HG02970 (cell line): ENCODE measurements at regions not wholly inside any gene's neighbourhood (a gene's known extent, or its start where the extent isn't known, plus 50 kb on each side); places are given as distances from the start of the nearest gene placed in this dataset.

ENCODE experiments used
- ATAC-seq: cut with Tn5 transposase; IDR thresholded peaks from one replicate; pipeline ENCODE4 v1.9.1; 2021; ENCODE audit warnings: mild to moderate bottlenecking, moderate library complexity, moderate number of reproducible peaks; ENCODE audit not compliant: unreplicated experiment, low FRiP score

DNA sequence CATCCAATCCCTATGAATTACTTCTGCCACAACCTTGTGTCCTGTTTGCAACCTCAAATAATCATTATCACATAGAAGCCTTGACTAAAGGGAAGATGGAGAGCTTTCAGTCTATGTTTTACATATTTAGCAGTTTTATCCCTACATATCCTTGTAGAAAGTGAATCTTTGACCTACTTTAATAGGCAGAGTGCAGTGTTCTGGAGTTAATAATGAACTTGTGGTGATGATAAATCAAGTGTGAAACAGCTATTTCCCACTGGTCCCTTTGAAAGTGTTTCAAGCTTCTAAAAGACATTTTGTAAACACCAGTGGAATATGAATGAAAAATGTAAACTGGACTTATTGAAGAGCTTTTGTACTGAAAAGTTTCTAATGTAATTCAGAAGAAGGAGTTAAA lies 406.7 kb downstream of the GABRG2 start:
- no peak for ATAC-seq

DNA sequence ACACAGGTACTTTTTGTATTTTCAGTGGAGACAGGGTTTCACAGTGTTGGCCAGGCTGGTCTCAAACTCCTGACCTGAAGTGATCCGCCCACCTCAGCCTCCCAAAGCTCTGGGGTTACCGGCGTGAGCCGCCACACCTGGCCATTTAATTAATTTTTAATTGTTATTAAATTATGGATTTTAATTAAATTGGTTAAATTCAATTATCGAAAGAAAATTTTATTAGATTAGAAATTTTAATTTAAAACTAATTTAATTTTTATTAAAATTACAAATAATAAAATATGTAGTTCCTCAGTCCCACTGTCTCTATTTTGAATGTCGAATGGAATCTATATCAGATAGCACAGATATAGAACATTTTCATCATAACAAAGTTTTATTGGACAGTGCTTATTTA lies 416.5 kb downstream of the GABRG2 start:
- ATAC-seq: no peak

DNA sequence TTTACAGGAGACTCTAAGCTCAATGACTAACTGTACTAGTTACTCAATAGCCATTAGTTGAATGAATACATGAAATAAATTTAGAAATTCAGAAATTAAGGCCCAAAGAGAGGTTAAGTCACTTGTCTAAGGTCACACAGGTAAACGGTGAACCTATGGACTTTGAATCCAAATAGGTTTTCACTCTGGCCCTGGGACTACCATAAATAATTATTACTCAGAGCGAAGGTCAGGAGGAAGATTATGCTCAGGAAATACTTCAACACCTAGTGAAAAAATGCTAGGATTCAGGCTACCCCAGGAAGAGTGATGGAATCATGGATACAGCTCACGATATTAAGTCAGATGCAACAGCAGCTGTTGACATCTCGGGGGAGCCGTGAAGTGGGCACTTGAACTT lies 417.4 kb downstream of the GABRG2 start:
- ATAC-seq: no peak

DNA sequence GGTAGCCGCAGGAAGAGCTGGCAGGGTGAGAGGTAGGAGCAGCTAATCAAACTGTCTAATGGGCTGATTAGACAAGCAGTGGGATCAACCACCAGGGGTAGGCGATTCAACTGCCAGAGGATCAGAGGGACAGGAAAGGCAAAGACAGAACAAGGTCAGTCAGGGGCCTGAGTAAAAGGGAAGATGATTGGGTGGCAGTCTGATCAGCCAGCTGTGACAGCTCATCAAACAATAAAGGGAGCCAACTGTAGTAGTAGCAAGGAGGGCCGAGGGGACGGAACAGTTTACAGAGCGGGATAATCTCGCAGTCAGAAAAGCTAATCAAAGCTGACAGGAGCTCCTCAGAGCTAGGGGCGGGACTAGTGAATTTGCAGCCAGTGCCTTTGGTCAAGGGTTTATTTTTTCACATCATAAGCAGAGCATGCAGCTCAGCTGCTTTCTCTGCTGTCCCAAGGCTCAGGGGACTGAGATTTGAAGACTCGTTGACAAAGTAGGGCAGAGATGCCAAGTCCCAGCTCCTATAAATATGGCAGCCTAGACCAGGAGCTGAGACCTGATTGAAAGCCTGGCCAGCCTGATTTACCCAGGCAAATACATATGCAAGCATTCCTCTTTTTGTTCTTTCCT lies 418.2 kb downstream of the GABRG2 start:
- no peak for ATAC-seq

DNA sequence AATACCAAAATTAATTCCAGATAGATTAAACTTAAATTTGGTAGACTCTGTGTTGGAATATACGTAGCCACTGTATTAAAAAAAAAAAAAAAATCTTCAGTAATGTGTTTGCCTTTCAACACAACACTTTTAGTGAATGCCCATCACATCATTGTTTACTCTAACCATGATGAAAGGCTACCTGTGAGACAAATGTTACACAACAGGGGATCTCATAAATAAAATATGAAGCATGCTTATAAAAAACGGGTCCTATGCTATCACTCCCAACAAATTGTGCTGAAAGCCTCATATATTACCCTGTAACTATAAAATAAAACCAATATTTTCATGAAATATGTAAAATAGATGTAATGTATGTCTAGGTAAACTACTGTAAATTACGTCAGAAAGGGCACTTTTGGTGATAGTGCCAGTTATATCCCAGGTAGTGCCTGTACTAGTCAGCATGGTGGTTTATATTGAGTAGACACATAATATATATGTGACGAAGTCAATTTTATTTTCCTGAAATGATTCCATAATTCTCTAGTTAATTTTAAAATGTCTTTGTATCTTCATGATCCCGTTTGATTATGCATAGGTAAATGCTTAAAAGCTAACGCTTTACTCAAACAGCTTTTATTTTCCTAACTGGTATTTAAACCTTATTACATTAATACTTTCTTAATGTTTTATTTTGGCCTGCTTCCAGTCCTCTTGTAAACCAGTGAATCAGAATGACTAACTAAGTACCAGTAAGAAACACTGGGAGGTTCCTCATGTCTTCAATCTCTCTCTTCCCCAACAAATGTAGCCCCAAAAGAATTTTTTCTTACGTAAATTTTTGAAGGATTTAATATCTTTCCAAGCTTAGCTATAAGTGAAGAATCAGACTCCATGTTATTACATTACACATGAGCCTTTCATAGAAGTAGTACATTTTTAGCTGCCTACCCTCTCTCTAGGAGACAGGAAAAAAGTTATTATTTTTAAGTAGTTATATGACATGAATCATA lies 420.3 kb downstream of the GABRG2 start:
- ATAC-seq: no peak

DNA sequence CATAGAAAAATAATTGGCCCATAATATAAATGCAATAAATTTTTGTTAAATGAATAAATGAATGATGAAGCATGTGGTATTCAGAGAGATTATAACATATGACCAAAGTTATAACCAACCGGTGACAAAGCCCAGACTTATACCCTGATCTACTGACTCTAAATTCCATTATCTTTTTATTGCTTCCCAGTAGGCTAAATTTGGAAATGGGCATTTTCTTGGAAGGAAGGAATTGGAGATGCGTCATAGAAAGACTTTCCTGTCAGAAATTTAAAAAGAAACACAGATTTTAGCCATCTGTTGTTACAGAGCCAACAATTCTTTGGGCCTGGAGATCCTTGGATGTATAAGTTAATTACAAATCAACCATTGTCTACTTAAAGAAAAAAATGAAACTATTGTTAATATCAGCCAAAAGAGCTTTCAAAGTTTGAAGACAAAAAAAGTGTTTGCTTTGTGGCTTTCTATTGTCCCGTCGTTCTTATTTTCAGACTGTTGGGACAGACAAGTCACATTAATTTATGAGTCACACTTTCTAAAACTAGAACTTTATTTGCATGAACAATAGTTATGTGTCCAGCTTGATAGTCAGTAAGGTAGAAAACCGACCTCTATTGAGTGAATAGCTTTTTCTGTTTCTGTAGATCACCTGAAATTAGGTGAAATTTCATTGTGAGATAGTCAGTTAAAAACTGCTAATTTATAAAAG lies 428.7 kb downstream of the GABRG2 start:
- ATAC-seq: no peak

DNA sequence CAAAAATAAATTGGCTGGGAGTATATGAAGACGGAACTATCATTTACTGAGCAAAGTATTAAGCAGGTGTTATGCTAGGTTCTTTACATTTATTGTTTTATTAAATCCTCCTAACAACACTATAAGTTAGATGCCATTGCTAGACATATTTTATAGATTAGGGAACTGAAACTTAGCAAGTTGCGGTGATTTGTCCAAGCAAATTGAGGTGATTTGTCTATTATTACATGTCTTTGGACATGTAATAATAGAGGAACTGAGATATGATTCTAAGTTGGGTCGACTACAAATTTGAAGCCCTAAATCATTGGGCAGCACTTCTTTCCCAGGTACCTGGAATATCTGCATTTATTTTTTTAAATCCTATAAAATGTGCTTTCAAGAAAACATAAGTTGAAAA lies 429.9 kb downstream of the GABRG2 start:
- ATAC-seq: no peak

DNA sequence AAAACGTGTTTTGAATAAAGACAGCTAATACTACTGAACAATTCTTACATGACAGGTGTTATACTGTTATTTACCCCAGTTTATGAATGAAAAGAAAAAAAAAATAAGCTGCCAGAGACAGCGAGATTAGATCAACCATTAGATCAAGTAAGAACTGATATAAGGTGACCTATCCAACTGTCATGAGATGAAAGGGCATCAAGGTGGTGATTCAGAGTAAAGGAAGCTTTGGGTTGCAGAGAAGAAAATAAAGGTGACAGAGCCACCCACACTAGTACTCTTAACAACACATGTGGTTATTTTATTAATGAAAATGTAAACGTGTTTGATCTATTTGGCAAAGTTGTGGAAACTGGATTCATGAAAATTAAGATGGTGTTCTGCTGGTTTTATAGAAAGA lies 435.2 kb downstream of the GABRG2 start:
- no peak for ATAC-seq

DNA sequence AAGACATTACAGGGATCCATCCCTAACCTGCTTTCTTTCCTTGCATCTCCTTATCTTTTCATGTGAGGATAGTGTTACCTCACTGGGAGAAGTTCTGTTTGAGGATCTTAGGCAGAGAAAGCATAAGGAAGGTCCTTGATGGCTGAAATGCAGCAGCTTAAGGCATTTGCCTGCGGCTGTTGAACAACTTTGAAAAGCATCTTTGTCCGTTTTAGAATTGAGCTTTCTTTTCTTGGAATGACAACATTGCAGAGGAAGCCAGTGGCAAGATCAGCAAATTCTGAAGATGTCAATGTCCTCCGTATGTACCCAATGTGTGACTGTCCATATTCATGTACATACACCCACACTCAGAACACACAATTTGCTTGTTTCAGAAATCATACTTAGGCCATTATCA lies 436.2 kb downstream of the GABRG2 start:
- ATAC-seq: no peak

DNA sequence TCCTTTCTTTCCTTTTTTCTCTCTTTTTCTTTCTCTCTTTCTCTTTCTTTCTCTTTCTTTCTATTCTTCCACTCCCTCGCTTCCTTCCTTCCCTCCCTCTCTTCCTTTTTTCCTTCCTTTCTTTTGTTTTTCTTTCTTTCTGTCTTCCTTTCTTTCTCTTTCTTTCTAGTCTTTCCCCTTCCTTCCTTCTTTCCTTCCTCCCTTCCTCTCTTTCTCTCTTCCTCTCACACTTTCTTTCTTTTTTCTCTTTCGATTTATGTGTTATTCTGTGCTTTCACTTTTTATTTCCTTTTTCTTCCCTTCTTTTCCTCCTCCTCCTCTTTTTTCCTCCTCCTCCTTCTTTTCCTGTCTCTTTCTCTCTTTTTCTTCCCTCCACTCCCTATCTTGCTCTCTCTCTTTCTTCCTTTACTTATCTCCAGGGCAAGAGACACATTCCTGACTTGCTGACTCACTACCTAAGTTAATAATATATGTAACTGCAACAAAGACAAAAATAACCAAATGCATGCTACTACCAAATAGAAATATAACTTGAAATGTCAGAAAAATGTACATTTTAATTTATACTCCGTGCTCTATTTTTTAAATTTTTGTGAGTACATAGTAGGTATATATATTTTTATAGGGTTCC lies 445.5 kb downstream of the GABRG2 start:
- ATAC-seq: no peak

DNA sequence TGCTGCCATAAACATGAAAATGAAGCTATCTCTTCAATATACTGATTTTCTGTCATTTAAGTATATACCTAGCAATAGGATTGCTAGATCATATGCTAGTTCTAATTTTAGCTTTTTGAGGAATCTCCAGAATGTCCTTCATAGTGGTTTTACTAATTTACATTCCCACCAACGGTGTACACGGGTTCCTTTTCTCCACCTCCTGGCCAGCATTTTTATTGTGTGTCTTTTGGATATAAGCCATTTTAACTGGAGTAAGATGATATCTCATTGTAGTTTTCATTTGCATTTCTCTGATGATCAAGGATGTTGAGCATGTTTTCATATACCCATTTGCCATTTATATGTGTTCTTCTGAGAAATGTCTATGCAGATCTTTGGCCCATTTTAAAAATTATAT lies 446.5 kb downstream of the GABRG2 start:
- no peak for ATAC-seq

DNA sequence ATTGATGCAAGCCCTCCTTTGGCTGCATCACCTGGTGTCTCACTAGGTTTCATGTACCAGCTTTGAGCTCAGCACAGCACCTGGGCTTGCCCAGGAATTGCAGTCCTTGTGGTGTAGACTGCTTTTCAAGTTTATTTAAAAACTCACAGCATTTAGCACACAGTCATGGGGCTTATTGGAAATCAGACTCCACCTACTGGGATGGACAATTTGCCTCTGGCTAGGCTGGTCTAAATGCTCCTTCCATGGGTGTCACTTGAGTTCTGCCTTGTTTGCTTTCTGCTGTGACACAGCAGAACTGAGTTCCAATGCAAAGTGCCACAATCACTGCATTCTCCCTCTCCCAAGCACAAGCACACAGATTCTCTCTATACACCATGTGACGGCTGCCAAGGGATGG lies 453.3 kb downstream of the GABRG2 start:
- no peak for ATAC-seq

DNA sequence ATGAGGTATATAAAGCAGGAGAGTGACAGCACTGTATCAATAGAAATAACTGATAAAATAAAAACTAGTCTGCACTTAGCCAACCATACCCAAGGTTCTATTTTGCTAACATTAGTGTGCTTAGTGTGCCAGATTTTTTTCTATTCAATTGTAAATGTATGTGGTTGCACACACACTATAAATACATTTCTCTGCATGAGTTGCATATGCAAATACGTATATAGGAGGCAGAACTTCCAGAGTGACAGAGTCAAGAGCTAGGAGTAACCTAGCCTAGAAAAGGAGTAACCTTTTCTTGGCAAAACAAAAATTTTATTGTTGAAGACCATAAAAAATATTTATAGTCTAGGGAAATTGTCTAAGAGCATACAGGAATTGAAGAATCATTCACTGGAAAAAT lies 461.6 kb downstream of the GABRG2 start:
- ATAC-seq: no peak

DNA sequence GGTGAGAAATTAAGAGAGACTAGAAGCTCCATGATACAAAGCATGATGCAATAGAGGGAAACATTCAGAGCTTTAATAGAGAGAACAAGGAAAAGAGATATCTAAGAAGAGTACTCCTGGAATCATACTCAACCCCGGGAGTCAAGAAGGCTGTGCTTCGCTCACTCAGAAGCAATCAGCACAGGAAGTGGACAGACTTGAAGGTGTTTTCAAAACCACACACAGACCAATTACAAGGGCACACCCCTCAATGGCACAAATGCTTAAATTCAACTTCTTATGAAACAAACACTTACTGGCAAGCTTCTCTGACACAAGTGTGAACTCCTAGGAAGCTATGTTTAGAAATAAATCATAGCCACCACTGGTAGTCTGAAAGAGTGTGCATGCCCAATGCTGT lies 462.3 kb downstream of the GABRG2 start:
- ATAC-seq: no peak

DNA sequence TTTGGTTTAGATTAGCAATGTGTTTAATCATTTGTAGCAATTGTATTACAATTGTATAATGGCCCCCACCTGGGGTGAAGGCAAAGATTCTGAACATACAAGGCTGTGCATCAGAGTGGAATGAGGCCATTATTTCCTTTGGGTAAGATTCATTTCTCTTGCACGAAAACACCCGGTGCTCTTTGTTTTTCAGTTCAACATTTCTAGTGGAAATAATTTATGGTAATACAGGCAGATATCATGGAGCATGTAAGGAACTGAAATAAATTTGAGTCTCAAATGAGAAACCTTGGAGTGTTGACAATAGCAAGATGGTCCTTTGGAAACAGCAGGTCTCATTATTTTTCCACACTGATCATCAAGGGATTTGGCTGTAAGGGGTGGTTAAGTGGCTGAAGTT lies 475.9 kb downstream of the GABRG2 start:
- ATAC-seq: no peak

DNA sequence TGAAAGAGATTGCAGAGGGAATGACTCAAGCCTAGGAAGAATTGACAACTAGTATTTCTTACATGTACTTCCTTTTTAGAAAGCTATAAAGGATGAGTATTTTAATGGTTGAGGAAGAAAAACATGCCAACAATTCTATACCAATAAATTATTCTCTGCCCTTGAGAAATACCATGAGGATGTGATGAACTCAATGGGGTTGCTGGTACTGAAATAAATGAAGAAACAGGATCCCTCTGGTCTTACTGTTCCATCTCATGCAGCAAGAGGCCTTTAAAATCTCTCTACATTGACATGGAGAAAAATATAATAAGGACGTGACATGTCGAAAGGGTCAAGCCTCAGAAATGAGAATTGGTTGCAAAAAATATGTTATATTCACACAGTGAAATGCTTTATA lies 477.3 kb downstream of the GABRG2 start:
- ATAC-seq: no peak

DNA sequence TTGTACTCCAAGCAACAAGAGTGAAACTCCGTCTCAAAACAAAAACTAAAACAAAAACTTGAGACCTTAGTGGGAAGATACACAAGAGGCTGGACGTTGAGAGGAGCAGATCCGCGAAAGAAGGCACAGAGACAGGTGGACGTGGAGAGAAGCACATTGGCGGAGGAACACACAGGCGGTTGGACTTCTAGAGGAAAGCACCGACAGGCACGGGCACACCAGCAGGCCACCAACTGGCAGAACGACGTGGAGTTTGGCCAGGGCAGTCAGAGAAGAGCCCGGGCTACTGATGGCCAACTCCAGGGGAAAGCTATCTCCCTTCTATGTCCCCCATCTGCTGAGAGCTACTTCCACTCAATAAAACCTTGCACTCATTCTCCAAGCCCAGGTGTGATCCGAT lies 482.7 kb downstream of the GABRG2 start:
- ATAC-seq: no peak

DNA sequence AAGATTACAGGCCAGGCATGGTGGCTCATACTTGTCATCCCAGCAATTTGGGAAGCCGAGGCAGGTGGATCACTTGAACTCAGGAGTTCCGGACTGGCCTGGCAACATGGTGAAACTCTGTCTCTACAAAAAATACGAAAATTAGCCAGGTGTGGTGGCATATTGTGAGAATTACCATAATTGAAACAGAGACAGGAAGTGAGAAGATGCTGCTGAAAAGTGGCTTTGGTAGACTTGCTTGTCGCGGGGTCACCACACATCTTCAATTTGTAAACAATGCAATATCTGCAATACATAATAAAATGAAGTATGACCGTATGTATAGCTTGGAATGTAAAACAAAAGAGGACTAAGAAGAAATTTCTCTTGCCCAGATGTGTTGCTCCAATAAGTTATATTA lies 490.5 kb downstream of the GABRG2 start:
- no peak for ATAC-seq

DNA sequence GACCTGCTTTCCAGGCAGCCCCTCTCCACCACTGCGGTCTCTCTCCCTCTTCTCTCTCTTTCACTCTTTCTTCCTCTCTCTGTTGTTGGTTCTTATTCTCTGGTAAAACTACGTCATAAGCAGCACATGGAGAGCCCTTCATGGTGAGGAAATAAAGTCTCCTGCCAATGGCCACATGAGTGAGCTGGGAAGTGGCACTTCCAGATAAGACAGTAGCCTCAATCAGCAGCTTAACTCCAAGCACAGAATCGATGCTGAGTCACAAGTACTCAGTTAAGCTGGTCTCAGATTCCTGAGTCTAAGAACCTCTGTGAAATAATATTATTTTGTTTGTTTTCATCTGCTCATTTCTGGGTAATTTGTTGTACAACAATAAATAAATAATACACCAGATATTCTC lies 500.1 kb downstream of the GABRG2 start:
- ATAC-seq: no peak

DNA sequence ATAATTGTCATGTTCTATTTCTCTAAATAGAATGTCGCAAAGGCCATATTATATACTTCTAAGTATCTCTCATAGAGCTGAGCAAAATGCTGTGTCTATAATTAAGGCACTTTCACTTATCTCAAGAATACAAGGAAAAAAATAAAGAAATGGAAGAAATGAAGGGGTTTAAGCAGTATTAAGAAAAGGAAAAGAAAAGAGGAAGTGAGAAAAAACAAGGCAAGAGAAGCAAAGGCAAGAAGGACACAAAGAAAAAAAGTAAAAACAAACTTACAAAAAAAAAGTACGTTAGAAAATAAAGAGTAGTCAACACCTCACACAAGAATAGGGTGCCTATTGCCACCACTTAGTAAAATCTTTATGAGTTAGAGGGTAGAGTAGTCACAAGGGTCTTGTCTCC lies 506.2 kb downstream of the GABRG2 start:
- no peak for ATAC-seq

DNA sequence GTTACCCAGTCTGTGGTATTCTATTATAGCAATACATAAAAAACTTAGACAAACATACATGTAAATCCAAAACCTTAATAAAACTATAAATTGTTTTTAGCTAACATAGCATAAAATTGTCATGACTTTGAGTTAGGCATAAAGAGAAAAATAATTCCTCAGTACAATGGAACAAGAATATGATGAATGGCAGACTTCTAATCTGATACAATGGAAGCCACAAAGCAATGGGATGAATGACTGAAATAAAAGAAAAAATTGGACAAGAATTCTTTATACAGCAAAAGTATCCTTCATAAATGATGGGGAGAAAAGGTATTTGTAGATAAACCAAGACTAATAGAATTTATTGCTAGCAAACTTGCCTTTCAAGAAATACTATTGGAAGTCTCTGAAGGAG lies 524.2 kb downstream of the GABRG2 start:
- no peak for ATAC-seq
